GM19468 (cell line): ENCODE measurements at regions not wholly inside any gene's neighbourhood (a gene's known extent, or its start where the extent isn't known, plus 50 kb on each side); places are given as distances from the start of the nearest gene placed in this dataset.
A peak's percentile ranks its signal among the peaks of the same experiment; 100 is the strongest.

ENCODE experiments used
- ATAC-seq: cut with Tn5 transposase; IDR thresholded peaks from one replicate; pipeline ENCODE4 v1.9.1; 2021; ENCODE audit warnings: mild to moderate bottlenecking, moderate library complexity, moderate number of reproducible peaks; ENCODE audit not compliant: unreplicated experiment; ENCODE audit errors: extremely low read depth

GRCh38 chr4:155524926-155525455 is 141.7 kb upstream of the GUCY1A1 start:
- ATAC-seq: no peak

DNA sequence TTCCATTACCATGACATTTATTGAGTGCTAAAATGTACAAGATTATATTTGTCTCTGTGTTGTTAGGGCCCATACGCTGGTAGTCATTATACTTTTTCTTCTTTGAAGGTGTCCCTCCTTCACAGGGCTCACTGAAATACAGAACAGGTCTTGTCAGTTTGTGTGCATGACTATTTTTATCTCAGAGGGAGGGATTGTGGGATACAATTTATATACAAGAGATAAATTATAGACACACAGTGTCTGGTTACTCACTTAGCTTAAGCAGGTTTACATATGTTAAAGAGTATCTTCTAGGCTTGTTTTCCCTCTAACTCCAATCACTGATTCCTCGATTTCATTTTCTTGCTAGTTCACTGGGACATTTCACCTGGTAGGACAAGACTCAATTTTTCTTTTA is 143.3 kb upstream of the GUCY1A1 start:
- no peak for ATAC-seq

GRCh38 chr4:155522201-155522600 is 144.4 kb upstream of the GUCY1A1 start:
- ATAC-seq: no peak

GRCh38 chr4:155521382-155521781 is 144.6 kb upstream of the MAP9 start:
- no peak for ATAC-seq

GRCh38 chr4:155515444-155516075 is 138.8 kb upstream of the MAP9 start:
- no peak for ATAC-seq

- ATAC-seq: no peak
Measured at GRCh38 chr4:155514628-155515027, 137.9 kb upstream of the MAP9 start.

DNA sequence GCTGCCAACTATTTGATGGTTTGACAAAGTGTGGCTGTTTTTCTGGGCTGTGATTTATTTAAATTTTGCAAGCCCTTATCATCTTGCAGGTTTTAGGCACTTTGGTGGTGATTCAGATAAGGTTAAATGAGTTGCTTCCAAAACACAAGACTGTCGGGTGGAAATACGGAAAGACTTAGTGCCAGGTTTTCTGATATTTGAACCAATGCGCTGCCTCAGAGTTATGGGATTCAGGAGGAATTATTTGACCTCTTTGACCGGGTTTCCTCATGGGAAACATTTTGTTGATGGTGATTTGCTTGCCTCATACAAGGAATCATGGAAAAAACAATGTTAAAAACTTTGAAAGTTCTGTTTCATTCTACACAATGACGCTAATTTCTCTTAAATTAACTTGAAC is 136.1 kb upstream of the MAP9 start:
- ATAC-seq: no peak

GRCh38 chr4:155512046-155512445 is 135.3 kb upstream of the MAP9 start:
- ATAC-seq: no peak

DNA sequence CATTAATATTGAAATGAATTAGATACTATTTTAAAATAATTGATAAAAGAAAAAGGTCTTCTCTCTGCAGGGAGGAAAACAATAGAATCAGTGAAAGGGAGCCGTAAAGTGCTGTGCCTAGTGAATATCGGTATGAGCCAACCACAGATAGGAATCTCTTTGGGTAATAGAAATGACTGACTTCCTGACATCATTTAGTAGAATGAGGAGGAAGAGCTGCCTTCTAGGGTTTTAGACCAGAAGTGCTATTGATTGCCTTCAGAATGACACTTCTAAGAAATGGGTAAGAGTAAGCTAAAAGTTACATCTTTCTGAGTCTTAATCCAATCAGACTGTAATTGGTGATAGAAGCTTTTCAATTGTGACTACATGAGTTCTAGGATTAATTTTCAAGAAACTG is 134.0 kb upstream of the MAP9 start:
- no peak for ATAC-seq

GRCh38 chr4:155509555-155509954 is 132.8 kb upstream of the MAP9 start:
- ATAC-seq: no peak

- ATAC-seq: no peak
Measured at GRCh38 chr4:155506745-155507144, 130.0 kb upstream of the MAP9 start.

GRCh38 chr4:155505321-155505720 is 128.6 kb upstream of the MAP9 start:
- no peak for ATAC-seq

DNA sequence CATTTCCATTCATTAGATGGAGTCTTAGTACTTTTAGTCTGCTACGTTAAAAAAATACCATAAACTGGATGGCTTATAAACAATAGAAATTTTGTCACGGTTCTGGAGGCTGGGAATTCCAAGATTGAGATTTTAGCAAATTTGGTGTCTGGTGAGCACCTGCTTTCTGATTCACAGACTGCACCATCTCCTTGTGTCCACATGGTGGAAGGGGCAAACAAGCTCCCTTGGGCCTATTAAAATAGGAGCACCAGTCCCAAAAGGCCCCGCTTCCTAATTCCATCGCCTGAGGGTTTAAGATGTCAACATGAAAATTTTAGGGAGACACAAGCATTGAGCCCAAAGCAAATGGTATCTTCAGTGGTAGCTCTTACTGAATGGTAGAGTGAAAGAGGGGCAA is 120.5 kb upstream of the MAP9 start:
- no peak for ATAC-seq

DNA sequence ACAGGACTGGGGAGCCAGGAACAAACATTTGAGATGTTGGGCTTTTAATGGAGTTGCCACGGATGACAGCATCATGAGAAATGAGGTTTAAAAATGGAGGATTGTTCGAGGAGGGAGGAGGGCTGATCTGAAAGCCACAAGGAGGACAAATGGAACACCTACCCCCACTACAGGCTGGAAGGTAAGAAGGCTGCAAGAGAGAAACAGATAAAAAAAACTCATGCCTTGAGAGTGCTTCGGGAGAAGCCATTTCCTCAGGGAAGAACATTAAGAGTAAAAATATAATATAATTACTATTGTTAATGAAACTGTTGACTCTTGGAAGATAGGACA is 119.5 kb upstream of the MAP9 start:
- ATAC-seq: no peak

GRCh38 chr4:155495572-155496293 is 119.0 kb upstream of the MAP9 start:
- no peak for ATAC-seq

DNA sequence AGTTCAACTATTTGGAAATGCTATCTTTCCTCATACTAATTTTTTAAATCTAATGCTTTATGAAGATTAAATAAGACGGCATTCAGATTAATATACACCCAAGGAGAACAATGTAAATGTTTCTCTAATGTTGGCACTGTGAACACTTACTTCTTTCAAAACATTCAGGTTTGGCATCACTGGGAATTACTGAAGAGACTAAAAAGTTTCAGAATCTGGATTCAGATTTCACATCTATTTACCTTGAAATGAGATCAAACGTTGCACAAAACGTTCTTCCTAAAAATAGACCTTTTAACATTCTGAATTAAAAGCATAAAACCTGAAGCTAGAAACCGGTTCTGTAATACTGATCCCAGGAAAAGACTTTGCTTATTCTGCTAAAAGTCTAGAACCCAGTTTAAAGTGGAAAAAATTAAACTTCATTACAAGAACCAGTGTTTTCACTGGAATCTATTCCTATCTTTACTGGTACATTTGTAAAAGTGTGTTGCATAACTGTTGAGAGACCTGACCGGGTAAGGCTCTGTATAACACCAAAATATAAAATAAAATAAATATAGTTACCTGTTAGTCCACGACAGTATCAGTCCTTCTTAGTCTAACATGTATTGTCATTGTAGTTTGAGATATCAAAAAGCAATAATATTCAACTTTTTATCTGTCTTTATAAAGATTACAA is 117.4 kb upstream of the MAP9 start:
- ATAC-seq: no peak

- peak; percentile 67 for ATAC-seq
Measured at GRCh38 chr4:155491336-155492120, 114.8 kb upstream of the MAP9 start.

DNA sequence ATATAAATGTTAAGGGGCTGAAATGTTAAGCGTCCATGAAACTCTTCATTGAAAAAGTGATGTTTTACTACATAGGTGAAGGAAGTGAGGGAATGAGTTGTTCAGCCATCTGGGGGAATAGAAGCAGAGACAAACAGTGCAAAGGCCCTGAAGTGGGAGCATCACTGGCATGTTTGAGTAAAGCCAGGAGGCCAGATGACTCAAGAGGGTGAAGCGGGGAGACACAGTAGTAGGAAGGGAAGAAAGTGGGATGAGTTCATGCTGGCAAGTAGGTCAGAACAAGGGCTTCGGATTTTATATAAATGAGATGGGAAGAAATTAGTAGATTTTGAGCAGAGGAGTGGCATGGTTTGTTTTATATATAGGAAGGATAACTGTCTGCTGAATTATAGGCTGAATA is 112.5 kb upstream of the MAP9 start:
- no peak for ATAC-seq

- no peak for ATAC-seq
Measured at GRCh38 chr4:155488691-155489090, 111.9 kb upstream of the MAP9 start.

DNA sequence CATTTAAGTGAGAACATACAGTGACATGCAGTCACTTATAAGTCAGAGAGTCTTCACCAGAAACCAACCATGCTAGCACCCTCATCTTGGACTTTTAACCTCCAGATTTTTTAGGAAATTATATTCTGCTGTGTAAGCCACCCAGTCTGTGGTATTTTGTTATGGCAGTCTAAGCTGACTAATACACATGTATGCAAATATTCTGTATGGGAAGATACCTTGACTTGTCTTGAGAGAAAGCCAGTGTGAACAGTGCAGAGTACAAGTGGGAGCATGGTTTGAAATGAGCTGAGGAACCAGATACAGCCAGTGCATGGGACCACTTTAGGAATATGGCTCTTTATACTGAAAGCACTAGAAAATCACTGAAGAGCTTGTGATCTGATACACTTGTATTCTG is 110.4 kb upstream of the MAP9 start:
- no peak for ATAC-seq

GRCh38 chr4:155481150-155481549 is 104.4 kb upstream of the MAP9 start:
- no peak for ATAC-seq
